ENCODE measurements at regions not wholly inside any gene's neighbourhood (a gene's known extent, or its start where the extent isn't known, plus 50 kb on each side); places are given as distances from the start of the nearest gene placed in this dataset.

DNA sequence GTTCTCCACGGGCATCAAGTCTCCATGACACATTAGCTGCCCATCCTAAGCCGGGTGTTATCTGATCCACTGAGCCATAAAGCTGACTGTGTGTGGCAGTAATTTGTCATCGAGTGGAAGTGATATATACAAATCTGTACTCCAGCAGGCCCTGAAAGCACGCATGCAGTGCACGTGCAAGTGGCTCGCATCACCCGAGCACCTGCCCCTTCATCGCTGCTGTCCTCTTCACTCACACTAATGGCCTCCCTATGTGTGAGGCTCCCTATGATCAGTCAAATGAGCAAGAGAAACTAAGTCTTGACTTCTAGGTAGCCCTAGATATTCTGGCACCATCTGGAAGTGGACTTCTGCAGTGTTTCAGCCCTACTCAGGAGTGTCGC is 248.6 kb downstream of the MATN1 start:
- TF ChIP-seq POLR2AphosphoS5 (IDR thresholded peaks at IDR 0.05), result no peak
- TF ChIP-seq, protein P1, sequence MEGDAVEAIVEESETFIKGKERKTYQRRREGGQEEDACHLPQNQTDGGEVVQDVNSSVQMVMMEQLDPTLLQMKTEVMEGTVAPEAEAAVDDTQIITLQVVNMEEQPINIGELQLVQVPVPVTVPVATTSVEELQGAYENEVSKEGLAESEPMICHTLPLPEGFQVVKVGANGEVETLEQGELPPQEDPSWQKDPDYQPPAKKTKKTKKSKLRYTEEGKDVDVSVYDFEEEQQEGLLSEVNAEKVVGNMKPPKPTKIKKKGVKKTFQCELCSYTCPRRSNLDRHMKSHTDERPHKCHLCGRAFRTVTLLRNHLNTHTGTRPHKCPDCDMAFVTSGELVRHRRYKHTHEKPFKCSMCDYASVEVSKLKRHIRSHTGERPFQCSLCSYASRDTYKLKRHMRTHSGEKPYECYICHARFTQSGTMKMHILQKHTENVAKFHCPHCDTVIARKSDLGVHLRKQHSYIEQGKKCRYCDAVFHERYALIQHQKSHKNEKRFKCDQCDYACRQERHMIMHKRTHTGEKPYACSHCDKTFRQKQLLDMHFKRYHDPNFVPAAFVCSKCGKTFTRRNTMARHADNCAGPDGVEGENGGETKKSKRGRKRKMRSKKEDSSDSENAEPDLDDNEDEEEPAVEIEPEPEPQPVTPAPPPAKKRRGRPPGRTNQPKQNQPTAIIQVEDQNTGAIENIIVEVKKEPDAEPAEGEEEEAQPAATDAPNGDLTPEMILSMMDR (IDR thresholded peaks at IDR 0.05; ENCODE audit: poor library complexity, severe bottlenecking), result no peak

All from neural cell (in vitro differentiated cells).